Mesendoderm (in vitro differentiated cells): ENCODE measurements at regions not wholly inside any gene's neighbourhood (a gene's known extent, or its start where the extent isn't known, plus 50 kb on each side); places are given as distances from the start of the nearest gene placed in this dataset.

Source experiments
- DNase-seq: peaks from one replicate; pipeline ENCODE4 v3.0.0; 2013
- H2AK5ac ChIP-seq: 2 replicates; pipeline ENCODE4 v1.6.1; 2013; ENCODE audit warnings: low read length, inconsistent platforms
- H2BK120ac ChIP-seq: 2 replicates; pipeline ENCODE4 v1.6.1; 2013; ENCODE audit warnings: low read depth, mild to moderate bottlenecking, low read length, moderate library complexity, mixed read lengths
- H2BK15ac ChIP-seq: replicated peaks from 2 replicates; pipeline ENCODE4 v1.6.1; 2013; ENCODE audit warnings: low read depth, mild to moderate bottlenecking, moderate library complexity
- H2BK5ac ChIP-seq: 2 replicates; pipeline ENCODE4 v1.6.1; 2013; ENCODE audit warnings: low read length, inconsistent platforms
- H3K18ac ChIP-seq: 2 replicates; pipeline ENCODE4 v1.6.1; 2013; ENCODE audit warnings: mild to moderate bottlenecking, low read length, mixed read lengths
- H3K23ac ChIP-seq: one replicate; pipeline ENCODE4 v1.6.1; 2013; ENCODE audit warnings: low read length
- H3K27ac ChIP-seq: 2 replicates; pipeline ENCODE4 v1.5.1; 2013; ENCODE audit warnings: low read depth, mild to moderate bottlenecking, inconsistent platforms, low read length, moderate library complexity
- H3K27me3 ChIP-seq: 2 replicates; pipeline ENCODE4 v1.6.1; 2013; ENCODE audit warnings: low read length, control low read depth, mild to moderate bottlenecking, inconsistent platforms; ENCODE audit not compliant: insufficient read depth, poor library complexity
- H3K36me3 ChIP-seq: 2 replicates; pipeline ENCODE4 v1.6.1; 2013; ENCODE audit warnings: low read length, inconsistent platforms; ENCODE audit not compliant: control insufficient read depth, insufficient read depth
- H3K4ac ChIP-seq: one replicate; pipeline ENCODE4 v1.6.1; 2013; ENCODE audit warnings: low read depth, mild to moderate bottlenecking, low read length, moderate library complexity
- H3K4me1 ChIP-seq: 2 replicates; pipeline ENCODE4 v1.6.1; 2013; ENCODE audit warnings: low read depth, low read length, inconsistent platforms; ENCODE audit not compliant: control insufficient read depth
- H3K4me2 ChIP-seq: 2 replicates; pipeline ENCODE4 v1.6.1; 2013; ENCODE audit warnings: low read length
- H3K4me3 ChIP-seq: 2 replicates; pipeline ENCODE4 v1.5.1; 2013; ENCODE audit warnings: mild to moderate bottlenecking, low read length
- H3K56ac ChIP-seq: one replicate; pipeline ENCODE4 v1.6.1; 2013; ENCODE audit warnings: low read length
- H3K79me1 ChIP-seq: 2 replicates; pipeline ENCODE4 v1.6.1; 2013; ENCODE audit warnings: low read length, inconsistent platforms
- H3K79me2 ChIP-seq: 2 replicates; pipeline ENCODE4 v1.6.1; 2013; ENCODE audit warnings: mild to moderate bottlenecking, low read length; ENCODE audit not compliant: control insufficient read depth, insufficient read depth
- H3K9ac ChIP-seq: 2 replicates; pipeline ENCODE4 v1.6.1; 2013; ENCODE audit warnings: low read length, inconsistent platforms
- H4K5ac ChIP-seq: one replicate; pipeline ENCODE4 v1.6.1; 2013; ENCODE audit warnings: low read length
- H4K8ac ChIP-seq: one replicate; pipeline ENCODE4 v1.6.1; 2013; ENCODE audit warnings: low read depth, mild to moderate bottlenecking, control low read depth, low read length, moderate library complexity
- WGBS: extraction: QIAGEN DNeasy Blood & Tissue Kit; methylation state at CpG from one replicate; pipeline ENCODE4 v1.1.7; 2013; ENCODE audit warnings: low lambda C conversion rate, missing lambda C conversion rate; ENCODE audit not compliant: insufficient coverage; ENCODE audit errors: extremely low coverage; 5-methylcytosine and 5-hydroxymethylcytosine counted together

GRCh38 chr4:148764720-148765119 lies 322.5 kb upstream of the NR3C2 start:
- H3K18ac ChIP-seq, result no peak overlapping the region
- H2BK120ac ChIP-seq, result no peak overlapping the region
- no peak overlapping the region for H3K4me3 ChIP-seq
- H2BK15ac ChIP-seq, result no peak overlapping the region
- no peak for DNase-seq
- no peaks in the 10 kb centered on the region for H3K36me3 ChIP-seq
- H2BK5ac ChIP-seq, result no peak overlapping the region
- H3K9ac ChIP-seq, result no peak overlapping the region
- H3K56ac ChIP-seq, result no peak overlapping the region
- no peak overlapping the region for H4K8ac ChIP-seq
- no peaks in the 10 kb centered on the region for H3K4me1 ChIP-seq
- no peak overlapping the region for H4K5ac ChIP-seq
- no peaks in the 10 kb centered on the region for H3K79me1 ChIP-seq
- H3K27me3 ChIP-seq, result no peaks in the 10 kb centered on the region
- no CpG with 5 or more reads among the region's 2 CpGs for WGBS
- H3K4ac ChIP-seq, result no peak overlapping the region
- H2AK5ac ChIP-seq, result no peak overlapping the region
- no peak overlapping the region for H3K27ac ChIP-seq
- H3K23ac ChIP-seq, result no peak overlapping the region
- H3K4me2 ChIP-seq, result no peak overlapping the region
- no peaks in the 10 kb centered on the region for H3K79me2 ChIP-seq

- no peak overlapping the region for H2BK5ac ChIP-seq
- H3K4ac ChIP-seq, result no peak overlapping the region
- no peak overlapping the region for H2BK120ac ChIP-seq
- H3K9ac ChIP-seq, result no peak overlapping the region
- H2AK5ac ChIP-seq, result no peak overlapping the region
- no peak overlapping the region for H3K27ac ChIP-seq
- H4K8ac ChIP-seq, result no peak overlapping the region
- H3K79me2 ChIP-seq, result no peaks in the 10 kb centered on the region
- H3K36me3 ChIP-seq, result no peaks in the 10 kb centered on the region
- H4K5ac ChIP-seq, result no peak overlapping the region
- no peak overlapping the region for H3K56ac ChIP-seq
- no peaks in the 10 kb centered on the region for H3K79me1 ChIP-seq
- no peak overlapping the region for H3K23ac ChIP-seq
- no peaks in the 10 kb centered on the region for H3K4me1 ChIP-seq
- no peak overlapping the region for H3K4me2 ChIP-seq
- no peak overlapping the region for H3K18ac ChIP-seq
- H2BK15ac ChIP-seq, result no peak overlapping the region
- H3K27me3 ChIP-seq, result no peaks in the 10 kb centered on the region
- no CpG with 5 or more reads among the region's 1 CpG for WGBS
- no peak for DNase-seq
- no peak overlapping the region for H3K4me3 ChIP-seq
These were observed 315.0 kb upstream of the NR3C2 start for GRCh38 chr4:148757171-148757570.

- H3K79me1 ChIP-seq, result no peaks in the 10 kb centered on the region
- no peaks in the 10 kb centered on the region for H3K79me2 ChIP-seq
- no peaks in the 10 kb centered on the region for H3K4me1 ChIP-seq
- H3K56ac ChIP-seq, result no peak overlapping the region
- H2BK5ac ChIP-seq, result no peak overlapping the region
- H4K8ac ChIP-seq, result no peak overlapping the region
- no peaks in the 10 kb centered on the region for H3K36me3 ChIP-seq
- WGBS, result no CpG with 5 or more reads among the region's 3 CpGs
- no peak overlapping the region for H2BK120ac ChIP-seq
- no peak overlapping the region for H3K4me3 ChIP-seq
- peak; percentile 71 for DNase-seq
- no peak overlapping the region for H3K23ac ChIP-seq
- no peak overlapping the region for H4K5ac ChIP-seq
- H3K4me2 ChIP-seq, result no peak overlapping the region
- H3K18ac ChIP-seq, result no peak overlapping the region
- no peaks in the 10 kb centered on the region for H3K27me3 ChIP-seq
- H3K4ac ChIP-seq, result no peak overlapping the region
- no peak overlapping the region for H2BK15ac ChIP-seq
- H3K27ac ChIP-seq, result no peak overlapping the region
- no peak overlapping the region for H3K9ac ChIP-seq
- no peak overlapping the region for H2AK5ac ChIP-seq
These were observed 307.2 kb upstream of the NR3C2 start for GRCh38 chr4:148749403-148749802.

GRCh38 chr4:148747721-148748268 lies 305.6 kb upstream of the NR3C2 start:
- no peak overlapping the region for H3K4ac ChIP-seq
- H3K9ac ChIP-seq, result no peak overlapping the region
- H3K18ac ChIP-seq, result no peak overlapping the region
- no peak overlapping the region for H3K4me2 ChIP-seq
- no peak overlapping the region for H3K56ac ChIP-seq
- no peak overlapping the region for H3K27ac ChIP-seq
- no peak overlapping the region for H2BK15ac ChIP-seq
- no peaks in the 10 kb centered on the region for H3K79me1 ChIP-seq
- H4K5ac ChIP-seq, result no peak overlapping the region
- no CpG with 5 or more reads among the region's 4 CpGs for WGBS
- H2BK5ac ChIP-seq, result no peak overlapping the region
- no peak overlapping the region for H2BK120ac ChIP-seq
- no peaks in the 10 kb centered on the region for H3K79me2 ChIP-seq
- H3K23ac ChIP-seq, result no peak overlapping the region
- H3K4me1 ChIP-seq, result no peaks in the 10 kb centered on the region
- H3K36me3 ChIP-seq, result no peaks in the 10 kb centered on the region
- no peak for DNase-seq
- no peaks in the 10 kb centered on the region for H3K27me3 ChIP-seq
- H4K8ac ChIP-seq, result no peak overlapping the region
- no peak overlapping the region for H2AK5ac ChIP-seq
- no peak overlapping the region for H3K4me3 ChIP-seq

- no peak overlapping the region for H4K5ac ChIP-seq
- no peak overlapping the region for H3K23ac ChIP-seq
- H3K9ac ChIP-seq, result no peak overlapping the region
- no peak overlapping the region for H2BK5ac ChIP-seq
- H3K4ac ChIP-seq, result no peak overlapping the region
- no peak overlapping the region for H4K8ac ChIP-seq
- H3K4me1 ChIP-seq, result no peaks in the 10 kb centered on the region
- no peak overlapping the region for H2BK120ac ChIP-seq
- H3K4me3 ChIP-seq, result no peak overlapping the region
- H3K4me2 ChIP-seq, result no peak overlapping the region
- H3K79me2 ChIP-seq, result no peaks in the 10 kb centered on the region
- no peak overlapping the region for H2BK15ac ChIP-seq
- WGBS, result no CpG with 5 or more reads among the region's 1 CpG
- no peaks in the 10 kb centered on the region for H3K79me1 ChIP-seq
- H3K27me3 ChIP-seq, result no peaks in the 10 kb centered on the region
- H3K18ac ChIP-seq, result no peak overlapping the region
- H2AK5ac ChIP-seq, result no peak overlapping the region
- H3K27ac ChIP-seq, result no peak overlapping the region
- no peaks in the 10 kb centered on the region for H3K36me3 ChIP-seq
- H3K56ac ChIP-seq, result no peak overlapping the region
- no peak for DNase-seq
These were observed 298.5 kb upstream of the NR3C2 start for GRCh38 chr4:148740701-148741100.

- no peak for DNase-seq
- Histone ChIP-seq H3K4me3 (no peak overlapping the region), H4K5ac (no peak overlapping the region), H2BK5ac (no peak overlapping the region), H3K4me1 (no peaks in the 10 kb centered on the region), H3K79me1 (no peaks in the 10 kb centered on the region), H3K36me3 (no peaks in the 10 kb centered on the region), H3K18ac (no peak overlapping the region), H3K4me2 (no peak overlapping the region), H3K56ac (no peak overlapping the region), H2AK5ac (no peak overlapping the region), H3K27me3 (no peaks in the 10 kb centered on the region), H2BK120ac (no peak overlapping the region), H3K4ac (no peak overlapping the region), H2BK15ac (no peak overlapping the region), H3K79me2 (no peaks in the 10 kb centered on the region), H4K8ac (no peak overlapping the region), H3K9ac (no peak overlapping the region), H3K27ac (no peak overlapping the region), H3K23ac (no peak overlapping the region)
- no CpG with 5 or more reads among the region's 2 CpGs for WGBS
These were observed 295.0 kb upstream of the NR3C2 start for GRCh38 chr4:148737061-148737770.
